ENCODE measurements at regions not wholly inside any gene's neighbourhood (a gene's known extent, or its start where the extent isn't known, plus 50 kb on each side); places are given as distances from the start of the nearest gene placed in this dataset.

DNA sequence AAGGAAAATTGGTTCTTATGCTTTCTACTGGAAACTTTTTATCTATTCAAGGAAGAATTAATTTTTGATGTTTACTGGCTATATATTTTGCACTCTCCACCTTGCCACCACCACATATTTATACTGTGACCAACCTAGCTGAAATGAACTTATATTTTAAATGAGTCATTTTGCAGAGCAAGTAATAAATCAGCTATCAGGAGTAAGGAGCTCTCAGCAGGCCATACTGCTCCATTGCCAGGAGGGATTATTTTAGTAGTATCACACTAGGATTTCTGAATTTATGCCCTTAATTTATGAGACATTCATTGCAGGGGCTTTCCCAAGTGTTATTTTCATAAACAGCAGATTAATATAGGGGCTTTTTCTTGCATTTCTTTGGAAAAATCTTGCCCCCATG lies 125.8 kb upstream of the CYP1B1 start:
- peaks cover 52% of the 10 kb centered on the region for H3K27me3 Mint-ChIP-seq (ENCODE audit: low read depth)
- ChIA-PET CTCF (no interaction called here), POLR2A (no interaction called here)
- ATAC-seq, result no peak
- H3K4me1 Mint-ChIP-seq (ENCODE audit: low read depth), result no peaks in the 10 kb centered on the region
- H3K9me3 Mint-ChIP-seq (ENCODE audit: insufficient read depth), result peaks cover 4% of the 10 kb centered on the region
- no peak overlapping the region for H3K27ac Mint-ChIP-seq
- H3K4me3 Mint-ChIP-seq, result no peak overlapping the region
- no peaks in the 10 kb centered on the region for H3K36me3 Mint-ChIP-seq (ENCODE audit: low read depth)
- no peak for DNase-seq

DNA sequence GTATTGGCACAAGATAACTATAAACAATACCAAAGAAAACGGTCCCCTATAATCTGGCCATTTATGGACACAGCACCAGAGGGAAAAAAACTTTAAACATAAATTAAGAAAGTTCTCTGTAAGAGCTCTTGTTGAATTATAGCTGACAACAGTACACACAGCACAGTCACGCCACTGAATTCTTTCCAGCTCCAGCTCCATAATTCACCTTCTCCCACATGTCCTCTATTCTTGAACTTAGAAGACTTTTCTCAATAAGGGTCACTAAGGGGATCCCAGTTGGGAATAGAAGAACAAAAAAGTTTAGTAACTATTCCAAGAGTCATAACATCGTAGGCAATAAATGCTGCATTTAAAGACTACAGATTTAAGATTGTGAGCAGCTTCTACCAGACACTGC lies 124.6 kb upstream of the CYP1B1 start:
- Mint-ChIP-seq H3K27ac (no peak overlapping the region), H3K36me3 (ENCODE audit: low read depth) (no peaks in the 10 kb centered on the region), H3K9me3 (ENCODE audit: insufficient read depth) (peaks cover 4% of the 10 kb centered on the region), H3K27me3 (ENCODE audit: low read depth) (peaks cover 47% of the 10 kb centered on the region), H3K4me1 (ENCODE audit: low read depth) (no peaks in the 10 kb centered on the region), H3K4me3 (no peak overlapping the region)
- ChIA-PET POLR2A (no interaction called here), CTCF (no interaction called here)
- no peak for DNase-seq
- ATAC-seq, result no peak

DNA sequence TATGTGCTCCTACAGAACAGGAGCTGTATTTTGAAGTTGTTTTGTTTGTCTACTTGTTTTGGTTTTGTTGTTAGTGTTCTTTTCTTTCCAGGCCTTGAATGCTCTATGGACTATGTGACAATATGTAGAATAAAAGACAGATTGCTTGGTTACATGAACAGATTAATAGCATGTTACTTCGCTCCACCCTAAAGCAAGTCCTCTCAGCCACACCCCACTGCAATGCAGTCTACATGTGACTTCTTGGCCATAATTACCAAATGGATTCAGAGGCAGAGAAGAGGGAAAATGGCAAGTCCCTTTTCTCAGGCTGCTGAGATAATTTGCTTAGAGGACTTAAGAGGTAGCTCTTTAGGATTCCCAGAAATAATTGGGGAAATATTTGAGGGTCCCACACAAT lies 123.2 kb upstream of the CYP1B1 start:
- Mint-ChIP-seq H3K4me3 (no peak overlapping the region), H3K4me1 (ENCODE audit: low read depth) (no peaks in the 10 kb centered on the region), H3K36me3 (ENCODE audit: low read depth) (no peaks in the 10 kb centered on the region), H3K27me3 (ENCODE audit: low read depth) (peaks cover 40% of the 10 kb centered on the region), H3K9me3 (ENCODE audit: insufficient read depth) (no peaks in the 10 kb centered on the region), H3K27ac (no peak overlapping the region)
- DNase-seq (no peak), ATAC-seq (no peak)
- ChIA-PET POLR2A (no interaction called here), CTCF (no interaction called here)

DNA sequence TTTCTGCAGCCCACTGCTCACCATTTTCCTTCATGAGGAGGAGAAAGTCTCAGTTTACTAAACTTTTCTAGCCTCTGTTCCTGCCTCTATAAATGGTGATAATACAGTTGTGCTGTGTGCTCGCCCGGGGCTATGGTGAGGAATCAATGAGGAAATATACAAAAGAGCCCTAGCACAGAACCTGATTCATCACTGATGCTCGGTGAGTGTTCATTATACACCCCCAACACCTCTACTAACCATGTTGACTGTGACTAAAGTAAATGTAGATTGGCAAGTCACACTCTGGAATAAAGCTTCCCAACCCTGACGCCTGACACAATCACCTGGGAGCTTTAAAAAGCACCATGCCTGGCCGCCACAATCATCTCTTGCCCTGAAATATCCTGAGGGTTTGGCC lies 118.8 kb upstream of the CYP1B1 start:
- no peak overlapping the region for H3K4me3 Mint-ChIP-seq
- H3K4me1 Mint-ChIP-seq (ENCODE audit: low read depth), result peaks cover 27% of the 10 kb centered on the region
- CTCF ChIA-PET, result no interaction called here
- DNase-seq, result no peak
- no peaks in the 10 kb centered on the region for H3K9me3 Mint-ChIP-seq (ENCODE audit: insufficient read depth)
- H3K27me3 Mint-ChIP-seq (ENCODE audit: low read depth), result peaks cover 20% of the 10 kb centered on the region
- no peak for ATAC-seq
- H3K27ac Mint-ChIP-seq, result no peak overlapping the region
- H3K36me3 Mint-ChIP-seq (ENCODE audit: low read depth), result no peaks in the 10 kb centered on the region
- POLR2A ChIA-PET, result no interaction called here

DNA sequence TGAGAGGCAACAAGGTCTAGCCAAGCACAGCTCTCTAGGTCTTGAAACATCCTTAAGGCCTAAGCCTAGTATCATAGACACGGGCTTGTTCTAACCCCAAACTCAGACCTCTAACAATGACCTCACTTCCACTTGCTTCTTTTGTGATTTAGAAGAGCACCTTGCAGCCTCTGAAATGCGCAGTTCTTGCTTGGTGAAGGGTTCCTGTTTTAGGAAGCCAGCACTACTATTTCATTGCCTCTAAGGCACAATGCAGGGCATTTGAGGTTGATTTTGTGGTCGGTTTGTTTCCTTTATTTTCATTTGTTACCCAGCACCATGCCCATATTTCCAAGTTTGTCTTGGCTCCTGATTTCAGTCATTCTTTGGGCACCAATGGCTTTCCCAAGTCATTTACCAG lies 117.0 kb upstream of the CYP1B1 start:
- no peak overlapping the region for H3K4me3 Mint-ChIP-seq
- CTCF ChIA-PET, result interaction anchor here (1.1 to 1.3 kb wide), 2 partner anchors 19 to 315 kb away, joined by 3 read pairs; no protein-coding TSS in a partner anchor
- no peaks in the 10 kb centered on the region for H3K9me3 Mint-ChIP-seq (ENCODE audit: insufficient read depth)
- no peak overlapping the region for H3K27ac Mint-ChIP-seq
- H3K4me1 Mint-ChIP-seq (ENCODE audit: low read depth), result peaks cover 29% of the 10 kb centered on the region
- no peaks in the 10 kb centered on the region for H3K36me3 Mint-ChIP-seq (ENCODE audit: low read depth)
- no peak for DNase-seq
- POLR2A ChIA-PET, result no interaction called here
- H3K27me3 Mint-ChIP-seq (ENCODE audit: low read depth), result peaks cover 7% of the 10 kb centered on the region
- no peak for ATAC-seq

DNA sequence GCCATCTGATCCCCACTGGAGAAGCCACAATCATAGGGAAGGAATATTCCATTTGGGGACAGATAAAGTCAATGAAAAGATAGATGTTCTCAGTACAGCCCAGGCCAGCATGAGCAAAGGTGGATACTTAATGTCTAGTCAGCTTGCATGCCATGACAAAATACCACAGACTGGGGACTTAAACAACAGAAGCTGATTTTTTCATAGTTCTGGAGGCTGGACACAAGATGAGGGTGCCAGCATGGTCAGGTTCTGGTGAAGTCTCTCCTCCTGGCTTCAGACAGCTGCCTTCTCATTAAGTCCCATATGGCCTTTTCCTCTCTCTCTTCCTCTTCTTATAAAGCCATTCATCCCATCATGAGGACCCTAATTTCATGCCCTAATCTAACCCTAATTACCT lies 116.1 kb upstream of the CYP1B1 start:
- H3K9me3 Mint-ChIP-seq (ENCODE audit: insufficient read depth), result no peaks in the 10 kb centered on the region
- no peaks in the 10 kb centered on the region for H3K36me3 Mint-ChIP-seq (ENCODE audit: low read depth)
- POLR2A ChIA-PET, result no interaction called here
- CTCF ChIA-PET, result interaction anchor here (1.1 to 1.3 kb wide), 2 partner anchors 18 to 316 kb away, joined by 3 read pairs; no protein-coding TSS in a partner anchor
- no peak for DNase-seq
- ATAC-seq, result no peak
- H3K4me1 Mint-ChIP-seq (ENCODE audit: low read depth), result peaks cover 29% of the 10 kb centered on the region
- H3K4me3 Mint-ChIP-seq, result no peak overlapping the region
- peaks cover 11% of the 10 kb centered on the region for H3K27me3 Mint-ChIP-seq (ENCODE audit: low read depth)
- no peak overlapping the region for H3K27ac Mint-ChIP-seq

DNA sequence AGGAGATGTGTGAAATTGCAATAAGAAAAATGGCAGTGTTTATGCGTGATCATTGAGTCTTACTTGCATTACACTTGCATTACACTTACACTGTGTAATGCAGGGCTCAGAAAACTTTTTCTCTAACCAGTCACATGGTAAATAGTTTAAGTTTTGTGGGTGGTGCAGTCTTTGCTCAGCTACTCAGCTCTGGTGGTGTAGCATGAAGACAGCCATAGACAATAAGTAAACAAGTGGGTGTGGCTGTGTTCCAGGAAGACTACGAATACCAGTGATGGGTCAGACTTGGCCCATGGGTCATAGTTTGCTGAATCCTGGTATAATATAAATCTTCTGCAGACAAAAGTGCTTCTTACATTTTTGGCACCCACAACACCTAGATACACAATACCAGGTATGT lies 115.6 kb upstream of the CYP1B1 start:
- no peak for ATAC-seq
- no peak overlapping the region for H3K4me3 Mint-ChIP-seq

DNA sequence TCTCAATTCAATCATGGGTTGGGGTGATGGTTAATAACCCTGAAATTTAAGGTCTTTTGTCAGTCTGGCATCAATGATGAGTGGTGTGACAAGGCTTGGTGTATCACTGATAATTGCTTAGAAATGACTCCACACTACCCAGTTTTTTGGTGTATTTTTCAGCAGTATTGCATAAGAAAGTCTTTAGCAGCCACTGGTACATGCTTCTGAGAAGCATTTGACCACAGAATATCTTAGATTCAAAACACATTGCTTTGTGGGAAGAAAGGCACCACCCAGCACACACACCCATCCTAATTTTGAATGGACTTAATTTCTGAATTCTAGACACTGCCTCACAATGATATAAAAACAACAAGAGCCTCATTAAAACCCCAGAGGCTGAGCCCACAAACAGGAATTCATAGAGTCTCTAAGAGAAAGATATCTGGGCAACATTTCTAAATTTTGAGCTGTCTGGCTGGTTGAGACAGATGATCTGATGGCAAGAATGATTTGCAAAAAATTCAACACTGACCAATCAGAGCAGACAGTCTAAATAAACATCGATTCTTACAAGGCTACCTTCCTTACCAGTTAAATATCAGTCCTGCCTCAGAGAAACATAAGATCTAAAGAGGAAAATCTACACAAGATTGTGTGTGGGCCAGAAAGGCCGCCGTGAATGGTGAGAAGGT lies 114.7 kb upstream of the CYP1B1 start:
- H3K4me1 Mint-ChIP-seq (ENCODE audit: low read depth), result peaks cover 35% of the 10 kb centered on the region
- no peaks in the 10 kb centered on the region for H3K36me3 Mint-ChIP-seq (ENCODE audit: low read depth)
- peaks cover 16% of the 10 kb centered on the region for H3K27me3 Mint-ChIP-seq (ENCODE audit: low read depth)
- ChIA-PET CTCF (no interaction called here), POLR2A (no interaction called here)
- peak; percentile 53 for ATAC-seq
- H3K27ac Mint-ChIP-seq, result peak overlapping the region; percentile 31
- no peaks in the 10 kb centered on the region for H3K9me3 Mint-ChIP-seq (ENCODE audit: insufficient read depth)
- DNase-seq, result peak; percentile 26
- H3K4me3 Mint-ChIP-seq, result no peak overlapping the region

More for the DNA sequence above, 115.6 kb upstream of the CYP1B1 start:
- no peak overlapping the region for H3K27ac Mint-ChIP-seq
- ChIA-PET POLR2A (no interaction called here), CTCF (interaction anchor here (1.3 kb wide), 1 partner anchor 17 kb away, joined by 3 read pairs; no protein-coding TSS in a partner anchor)
- H3K4me1 Mint-ChIP-seq (ENCODE audit: low read depth), result peaks cover 29% of the 10 kb centered on the region
- H3K36me3 Mint-ChIP-seq (ENCODE audit: low read depth), result no peaks in the 10 kb centered on the region
- DNase-seq, result no peak
- H3K27me3 Mint-ChIP-seq (ENCODE audit: low read depth), result peaks cover 13% of the 10 kb centered on the region
- no peaks in the 10 kb centered on the region for H3K9me3 Mint-ChIP-seq (ENCODE audit: insufficient read depth)

DNA sequence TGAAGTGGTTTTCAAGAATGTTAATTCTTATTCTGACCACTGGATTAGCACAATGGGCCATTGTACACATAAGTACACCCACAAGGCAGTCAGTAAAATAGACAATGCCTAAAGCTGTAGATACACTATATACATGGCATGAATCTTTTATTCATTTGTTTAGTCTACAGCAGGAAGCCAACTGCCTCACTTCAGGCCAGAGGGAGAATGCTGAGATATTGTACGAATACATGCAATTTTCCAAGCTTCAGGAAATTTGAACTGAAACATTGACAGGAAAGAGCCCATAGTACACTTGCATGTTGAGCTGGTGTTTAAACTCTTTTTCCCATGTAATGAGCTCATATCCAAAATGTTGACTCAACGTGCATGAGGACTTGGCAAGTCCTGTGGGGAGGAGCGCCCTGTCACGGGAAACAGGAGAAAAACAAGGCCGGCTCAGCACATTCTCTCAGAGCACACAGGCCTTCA lies 111.6 kb upstream of the CYP1B1 start:
- H3K36me3 Mint-ChIP-seq (ENCODE audit: low read depth), result no peaks in the 10 kb centered on the region
- H3K9me3 Mint-ChIP-seq (ENCODE audit: insufficient read depth), result no peaks in the 10 kb centered on the region
- no peak overlapping the region for H3K27ac Mint-ChIP-seq
- ATAC-seq, result no peak
- peaks cover 43% of the 10 kb centered on the region for H3K4me1 Mint-ChIP-seq (ENCODE audit: low read depth)
- ChIA-PET CTCF (no interaction called here), POLR2A (no interaction called here)
- DNase-seq, result no peak
- peaks cover 19% of the 10 kb centered on the region for H3K27me3 Mint-ChIP-seq (ENCODE audit: low read depth)
- no peak overlapping the region for H3K4me3 Mint-ChIP-seq

DNA sequence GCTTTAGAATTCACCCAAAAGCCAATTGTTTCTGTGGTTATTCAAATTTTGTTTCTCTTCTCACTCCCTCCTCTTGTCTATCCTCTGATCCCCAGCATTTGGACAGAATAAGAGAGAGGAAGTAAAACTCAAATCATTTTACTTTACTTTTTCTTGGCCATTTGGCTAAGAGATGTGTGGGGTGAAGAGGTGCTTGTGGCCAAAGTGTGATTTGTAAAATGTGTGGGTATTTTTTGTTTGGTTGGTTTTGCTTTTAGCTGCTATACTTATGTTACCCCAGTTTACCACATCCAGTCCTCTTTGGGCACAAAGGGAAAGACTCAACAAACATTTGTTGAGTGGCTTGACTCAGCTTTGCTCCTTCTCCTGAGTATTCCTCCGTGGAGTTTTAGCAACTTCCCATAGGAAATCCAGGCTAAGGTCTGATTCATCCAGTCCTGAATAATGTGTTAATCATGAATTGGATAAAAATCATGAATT lies 109.1 kb upstream of the CYP1B1 start:
- Mint-ChIP-seq H3K9me3 (ENCODE audit: insufficient read depth) (no peaks in the 10 kb centered on the region), H3K4me3 (peak overlapping the region; percentile 15), H3K27me3 (ENCODE audit: low read depth) (peaks cover 37% of the 10 kb centered on the region), H3K27ac (no peak overlapping the region), H3K36me3 (ENCODE audit: low read depth) (no peaks in the 10 kb centered on the region), H3K4me1 (ENCODE audit: low read depth) (peaks cover 27% of the 10 kb centered on the region)
- ChIA-PET CTCF (interaction anchor here (2.0 kb wide), 1 partner anchor 90 kb away, joined by 7 read pairs; no protein-coding TSS in a partner anchor), POLR2A (no interaction called here)
- peak; percentile 51 for ATAC-seq
- peak; percentile 26 for DNase-seq

DNA sequence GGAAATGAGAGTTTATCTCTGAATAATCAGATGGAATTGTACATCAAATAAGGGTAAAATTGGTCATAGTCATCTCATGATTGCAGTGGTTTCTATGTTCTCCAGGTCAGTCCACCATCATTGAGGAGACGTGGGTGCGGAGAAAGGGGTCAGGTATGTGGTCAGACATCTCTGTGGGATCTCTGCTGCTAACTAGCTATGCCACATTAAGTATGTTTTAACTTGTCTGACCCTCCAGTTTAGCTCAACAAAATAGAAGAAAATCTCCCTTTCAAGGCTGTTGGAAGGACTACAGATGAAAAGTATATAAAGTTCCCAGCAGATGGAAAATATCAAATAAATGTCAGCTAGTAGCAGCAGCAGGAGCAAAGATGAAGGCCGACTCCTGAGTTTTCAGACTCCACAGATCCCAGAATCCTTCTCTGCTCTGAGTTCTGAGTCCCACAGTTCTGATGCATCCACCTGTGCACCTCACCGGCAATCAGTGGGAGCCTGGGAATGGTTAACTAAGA lies 106.6 kb upstream of the CYP1B1 start:
- ATAC-seq (no peak), DNase-seq (no peak)
- no peaks in the 10 kb centered on the region for H3K9me3 Mint-ChIP-seq (ENCODE audit: insufficient read depth)
- H3K27me3 Mint-ChIP-seq (ENCODE audit: low read depth), result peaks cover 47% of the 10 kb centered on the region
- peaks cover 29% of the 10 kb centered on the region for H3K4me1 Mint-ChIP-seq (ENCODE audit: low read depth)
- ChIA-PET POLR2A (interaction anchor here (0.5 kb wide), 1 partner anchor 17 kb away, joined by 3 read pairs; no protein-coding TSS in a partner anchor), CTCF (no interaction called here)
- no peak overlapping the region for H3K4me3 Mint-ChIP-seq
- no peaks in the 10 kb centered on the region for H3K36me3 Mint-ChIP-seq (ENCODE audit: low read depth)
- no peak overlapping the region for H3K27ac Mint-ChIP-seq

DNA sequence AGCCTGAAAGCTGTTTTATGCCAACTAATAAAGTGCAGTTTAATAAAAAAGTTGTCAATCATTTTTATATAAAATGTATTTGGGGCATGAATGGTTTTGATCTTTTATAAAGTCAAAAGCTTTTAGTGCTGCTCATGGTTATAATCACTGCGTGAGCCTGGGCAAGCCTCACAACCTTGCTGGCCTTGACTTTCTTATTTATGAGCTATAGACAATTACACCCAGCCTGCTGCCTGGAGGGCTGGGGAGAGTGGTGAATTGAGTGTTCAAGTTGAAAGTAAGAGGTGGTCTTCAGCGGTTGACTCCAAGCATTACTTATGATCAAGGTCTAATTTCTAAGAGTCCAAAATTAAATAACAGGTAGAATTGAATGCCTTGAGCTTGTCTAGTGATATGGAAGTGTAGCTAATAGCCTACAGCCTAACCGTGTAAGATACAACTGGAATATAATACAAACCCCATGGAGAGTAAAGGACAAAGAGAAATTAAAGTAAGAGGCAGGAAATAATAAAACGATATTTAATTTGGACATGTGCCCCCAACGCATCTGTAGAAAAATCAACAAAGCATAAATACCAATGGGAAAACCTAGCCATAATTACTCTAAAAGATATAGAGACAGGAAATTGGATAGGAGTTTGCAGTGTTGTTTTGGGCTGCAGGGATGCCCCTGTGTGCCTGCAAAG lies 106.0 kb upstream of the CYP1B1 start:
- Mint-ChIP-seq H3K27ac (no peak overlapping the region), H3K4me3 (no peak overlapping the region), H3K36me3 (ENCODE audit: low read depth) (no peaks in the 10 kb centered on the region), H3K4me1 (ENCODE audit: low read depth) (peaks cover 29% of the 10 kb centered on the region), H3K9me3 (ENCODE audit: insufficient read depth) (no peaks in the 10 kb centered on the region), H3K27me3 (ENCODE audit: low read depth) (peaks cover 48% of the 10 kb centered on the region)
- ATAC-seq (no peak), DNase-seq (no peak)
- ChIA-PET POLR2A (interaction anchor here (0.5 kb wide), 1 partner anchor 18 kb away, joined by 3 read pairs; no protein-coding TSS in a partner anchor), CTCF (interaction anchor here (0.5 kb wide), 1 partner anchor 882 kb away, joined by 3 read pairs; no protein-coding TSS in a partner anchor)

Measured in activated CD8-positive, alpha-beta T cell treated with anti-CD3 and anti-CD28 coated beads, Interleukin-2, amount 10 ng/mL, durations not matched to agents 7 days and 5 days (primary cell).